Activated CD4-positive, alpha-beta T cell treated with anti-CD3 and anti-CD28 coated beads, Interleukin-2, amount 10 ng/mL, durations not matched to agents 7 days and 5 days (primary cell): ENCODE measurements at regions not wholly inside any gene's neighbourhood (a gene's known extent, or its start where the extent isn't known, plus 50 kb on each side); places are given as distances from the start of the nearest gene placed in this dataset.

Experiments
- CTCF ChIA-PET: fragments of 350-600 bp; sonication (Branson Sonifier 250); formaldehyde crosslinking; loops from one replicate; lab custom pipeline; 2021; ENCODE audit warnings: antibody characterized with exemption; lab: Charles Lee
- POLR2A ChIA-PET: fragments of 350-600 bp; sonication (Branson Sonifier 250); formaldehyde crosslinking; loops from one replicate; lab custom pipeline; 2021; ENCODE audit warnings: antibody characterized with exemption; lab: Charles Lee
- DNase-seq: peaks from one replicate; pipeline ENCODE4 v3.0.0-alpha.2; 2020
- H3K27ac Mint-ChIP-seq: one replicate; pipeline ENCODE4 v1.8.0; 2021; ENCODE audit warnings: mild to moderate bottlenecking, moderate library complexity, mixed read lengths
- H3K27me3 Mint-ChIP-seq: one replicate; pipeline ENCODE4 v1.8.0; 2021; ENCODE audit warnings: mixed read lengths
- H3K36me3 Mint-ChIP-seq: one replicate; pipeline ENCODE4 v1.8.0; 2021; ENCODE audit warnings: low read depth, mixed read lengths
- H3K4me1 Mint-ChIP-seq: one replicate; pipeline ENCODE4 v1.8.0; 2021; ENCODE audit warnings: mixed read lengths
- H3K4me3 Mint-ChIP-seq: one replicate; pipeline ENCODE4 v1.8.0; 2021; ENCODE audit warnings: mild to moderate bottlenecking, moderate library complexity, mixed read lengths
- H3K9me3 Mint-ChIP-seq: one replicate; pipeline ENCODE4 v1.8.0; 2021; ENCODE audit warnings: mixed read lengths

DNA sequence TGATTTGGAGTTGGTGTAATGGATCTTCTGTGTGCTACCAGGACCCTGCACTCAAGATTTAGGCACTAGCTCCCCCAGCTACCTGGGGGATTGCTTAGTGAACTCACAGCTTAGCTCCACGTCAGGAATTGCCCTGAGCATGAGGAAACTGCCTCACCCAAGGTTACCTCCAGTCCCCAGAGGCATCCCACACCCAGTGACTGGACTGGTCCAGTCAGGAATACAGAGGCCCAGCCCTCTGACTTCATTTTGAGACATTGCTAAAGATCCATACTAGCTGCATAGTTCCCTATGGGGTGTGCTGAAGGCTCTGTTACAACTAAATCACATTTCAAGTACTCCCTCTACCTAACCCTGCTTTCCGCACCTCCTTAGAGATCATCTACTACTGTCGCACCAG lies 364.7 kb downstream of the EFNA5 start:
- peaks cover 1% of the 10 kb centered on the region for H3K27me3 Mint-ChIP-seq
- H3K4me3 Mint-ChIP-seq = no peak overlapping the region

DNA sequence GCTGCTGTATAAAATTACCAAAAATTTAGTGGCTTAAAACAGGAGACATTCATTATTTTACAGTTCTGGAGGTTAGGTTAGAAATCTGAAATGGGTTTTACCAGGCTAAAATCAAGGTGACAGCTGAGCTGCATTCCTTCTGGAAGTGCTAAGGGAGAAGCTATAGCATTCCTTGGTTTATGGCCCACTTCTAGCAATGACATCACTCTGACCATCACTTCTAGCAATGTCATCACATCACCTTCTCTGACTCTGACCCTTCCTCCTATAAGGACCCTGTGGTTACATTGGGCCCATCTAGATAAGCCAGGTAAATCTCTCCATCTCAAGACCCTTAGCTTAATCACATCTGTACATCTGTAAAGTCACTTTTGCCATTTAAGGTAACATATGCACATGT lies 366.1 kb downstream of the EFNA5 start:
- H3K4me1 Mint-ChIP-seq = no peaks in the 10 kb centered on the region
- H3K27ac Mint-ChIP-seq = no peak overlapping the region
- no peaks in the 10 kb centered on the region for H3K9me3 Mint-ChIP-seq
- H3K4me3 Mint-ChIP-seq = no peak overlapping the region
- ChIA-PET POLR2A (no interaction called here), CTCF (no interaction called here)
- H3K36me3 Mint-ChIP-seq = no peaks in the 10 kb centered on the region
- no peak for DNase-seq
- H3K27me3 Mint-ChIP-seq = peaks cover 2% of the 10 kb centered on the region

More for the DNA sequence above, 364.7 kb downstream of the EFNA5 start:
- Mint-ChIP-seq H3K36me3 (no peaks in the 10 kb centered on the region), H3K4me1 (no peaks in the 10 kb centered on the region), H3K9me3 (no peaks in the 10 kb centered on the region), H3K27ac (no peak overlapping the region)
- no peak for DNase-seq
- ChIA-PET POLR2A (no interaction called here), CTCF (no interaction called here)

DNA sequence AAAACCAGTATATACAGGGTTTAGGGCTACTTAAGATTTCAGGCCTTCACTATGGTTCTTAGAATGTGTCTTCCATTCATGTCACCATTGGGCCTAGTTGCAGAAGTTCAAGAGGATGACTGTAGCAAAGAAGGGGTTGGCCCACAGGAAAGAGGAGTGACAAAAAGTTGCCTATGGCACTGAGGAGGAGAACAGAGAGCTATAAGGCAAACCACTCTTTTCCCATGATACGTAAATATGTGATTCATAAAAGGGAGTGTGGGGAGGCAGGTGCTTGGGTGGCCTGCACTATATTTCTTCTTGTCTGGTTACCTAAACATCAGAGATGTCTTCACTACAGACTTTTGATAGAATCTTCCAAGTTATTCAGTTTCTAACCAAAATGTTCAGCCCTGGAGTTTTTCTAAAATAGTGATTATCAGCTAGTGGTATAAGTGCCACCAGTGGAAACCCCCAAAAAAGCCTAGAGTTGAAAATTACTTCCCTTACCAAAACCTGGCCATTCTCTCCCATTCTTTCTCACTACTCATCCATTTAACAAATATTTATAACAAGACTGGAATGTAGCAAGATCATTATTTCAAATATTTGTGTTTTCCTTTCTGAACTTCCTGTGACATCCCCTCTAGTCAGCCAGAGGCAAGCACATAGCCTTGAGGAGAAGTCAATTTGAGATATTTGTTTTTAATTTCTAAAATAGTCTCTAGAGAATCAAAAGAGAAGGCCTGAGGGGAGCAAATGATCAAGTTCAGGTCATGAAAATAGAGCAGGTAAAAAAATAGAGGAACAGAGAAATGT lies 367.4 kb downstream of the EFNA5 start:
- Mint-ChIP-seq H3K27me3 (peaks cover 2% of the 10 kb centered on the region), H3K36me3 (no peaks in the 10 kb centered on the region), H3K4me1 (no peaks in the 10 kb centered on the region), H3K4me3 (no peak overlapping the region), H3K9me3 (no peaks in the 10 kb centered on the region), H3K27ac (no peak overlapping the region)
- ChIA-PET CTCF (no interaction called here), POLR2A (no interaction called here)
- DNase-seq = no peak

DNA sequence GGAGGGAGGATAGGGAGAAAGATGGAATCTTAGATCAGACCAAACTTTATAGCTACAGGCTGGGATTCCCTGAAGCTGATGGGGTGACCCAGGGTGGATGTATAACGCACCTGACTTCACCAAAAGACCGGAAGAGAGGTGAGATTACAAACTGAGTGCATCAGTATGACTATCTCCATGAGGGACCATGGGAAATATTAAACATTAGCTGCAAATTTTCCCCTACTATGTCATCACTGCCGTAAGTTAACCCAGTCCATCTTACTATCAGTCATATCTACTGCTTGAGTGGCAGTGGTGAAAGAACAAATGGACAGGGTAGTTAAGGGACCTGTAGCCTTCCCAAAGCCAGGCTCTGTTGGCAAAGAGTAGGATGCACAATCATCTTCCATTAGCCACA lies 368.3 kb downstream of the EFNA5 start:
- H3K27me3 Mint-ChIP-seq = peaks cover 8% of the 10 kb centered on the region
- ChIA-PET CTCF (no interaction called here), POLR2A (no interaction called here)
- H3K36me3 Mint-ChIP-seq = no peaks in the 10 kb centered on the region
- H3K4me1 Mint-ChIP-seq = peaks cover 2% of the 10 kb centered on the region
- no peaks in the 10 kb centered on the region for H3K9me3 Mint-ChIP-seq
- no peak overlapping the region for H3K27ac Mint-ChIP-seq
- no peak for DNase-seq
- no peak overlapping the region for H3K4me3 Mint-ChIP-seq

DNA sequence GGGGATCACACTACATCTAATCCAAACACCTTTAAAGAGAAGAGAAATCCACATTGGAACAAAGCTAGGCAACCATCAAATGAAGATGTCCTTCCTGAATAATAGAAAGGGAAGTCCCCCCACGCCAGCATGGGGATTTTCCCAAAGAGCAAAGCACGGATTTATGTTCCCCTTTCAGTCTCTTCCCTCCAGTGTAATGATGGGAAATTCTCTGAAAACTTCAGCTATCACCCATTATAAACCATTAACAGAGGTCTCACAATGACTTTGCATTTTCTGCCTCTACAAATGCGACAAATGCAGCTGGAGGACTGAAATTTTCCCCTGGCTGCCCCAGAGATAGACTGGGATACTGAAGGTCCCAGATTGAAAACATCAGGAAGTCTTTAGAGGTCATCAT lies 368.7 kb downstream of the EFNA5 start:
- POLR2A ChIA-PET = no interaction called here

DNA sequence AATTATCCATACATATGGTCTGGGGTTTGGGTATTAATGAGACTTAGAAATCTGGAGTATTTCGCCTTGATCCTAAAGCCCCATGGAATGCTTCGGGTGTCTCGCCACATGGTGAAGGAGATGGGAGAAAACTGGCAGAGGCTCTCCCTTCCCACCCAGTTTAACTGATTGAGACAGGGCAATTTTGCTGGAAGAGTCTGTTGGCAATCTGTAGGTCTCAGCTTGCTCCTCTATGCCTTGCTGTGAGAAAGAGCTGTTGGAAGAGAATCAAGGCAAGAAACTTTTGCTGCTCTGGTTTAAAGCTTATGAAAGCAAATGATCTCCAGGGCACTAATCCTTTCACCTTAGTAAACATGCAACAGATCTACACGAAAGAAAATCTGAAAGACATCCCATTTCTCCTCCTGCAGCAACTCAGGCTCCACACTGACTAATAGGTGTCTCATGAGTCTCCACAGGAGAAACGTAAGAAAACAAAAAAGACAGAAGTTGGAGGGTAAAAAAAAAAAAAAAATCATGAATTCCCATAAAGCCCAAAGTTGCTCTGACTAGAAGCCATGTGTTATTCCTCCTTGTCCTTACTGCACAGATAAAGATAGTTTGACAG lies 369.9 kb downstream of the EFNA5 start:
- no peak for DNase-seq
- Mint-ChIP-seq H3K36me3 (no peaks in the 10 kb centered on the region), H3K27ac (no peak overlapping the region), H3K4me3 (no peak overlapping the region), H3K4me1 (peaks cover 10% of the 10 kb centered on the region), H3K9me3 (no peaks in the 10 kb centered on the region), H3K27me3 (peaks cover 12% of the 10 kb centered on the region)
- ChIA-PET POLR2A (no interaction called here), CTCF (no interaction called here)

More for the DNA sequence above, 368.7 kb downstream of the EFNA5 start:
- Mint-ChIP-seq H3K9me3 (no peaks in the 10 kb centered on the region), H3K36me3 (no peaks in the 10 kb centered on the region), H3K4me3 (no peak overlapping the region), H3K27me3 (peaks cover 10% of the 10 kb centered on the region), H3K27ac (no peak overlapping the region), H3K4me1 (peaks cover 2% of the 10 kb centered on the region)
- CTCF ChIA-PET = no interaction called here
- no peak for DNase-seq

DNA sequence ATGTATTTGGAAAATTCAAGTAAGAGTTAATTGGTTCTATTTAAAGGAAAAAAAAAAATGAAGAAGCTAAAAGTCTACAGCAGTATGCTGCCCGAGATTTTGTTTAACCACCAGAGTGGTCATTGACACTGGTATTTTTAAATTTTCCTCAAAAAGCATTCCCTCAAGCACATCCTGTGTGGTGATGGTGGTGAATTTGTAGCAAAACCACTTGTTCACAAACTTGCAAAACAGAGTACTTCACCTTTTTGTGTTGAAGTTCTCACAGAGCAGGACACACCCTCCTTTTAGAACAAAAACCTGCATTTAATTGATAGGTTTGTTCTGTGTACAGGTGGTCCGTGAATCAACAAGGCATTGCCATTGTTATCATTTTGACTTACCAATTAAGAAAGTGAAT lies 374.2 kb downstream of the EFNA5 start:
- Mint-ChIP-seq H3K27me3 (peaks cover 14% of the 10 kb centered on the region), H3K27ac (no peak overlapping the region), H3K9me3 (no peaks in the 10 kb centered on the region), H3K4me3 (no peak overlapping the region), H3K4me1 (peaks cover 13% of the 10 kb centered on the region), H3K36me3 (no peaks in the 10 kb centered on the region)
- ChIA-PET POLR2A (no interaction called here), CTCF (no interaction called here)
- peak; percentile 6 for DNase-seq

DNA sequence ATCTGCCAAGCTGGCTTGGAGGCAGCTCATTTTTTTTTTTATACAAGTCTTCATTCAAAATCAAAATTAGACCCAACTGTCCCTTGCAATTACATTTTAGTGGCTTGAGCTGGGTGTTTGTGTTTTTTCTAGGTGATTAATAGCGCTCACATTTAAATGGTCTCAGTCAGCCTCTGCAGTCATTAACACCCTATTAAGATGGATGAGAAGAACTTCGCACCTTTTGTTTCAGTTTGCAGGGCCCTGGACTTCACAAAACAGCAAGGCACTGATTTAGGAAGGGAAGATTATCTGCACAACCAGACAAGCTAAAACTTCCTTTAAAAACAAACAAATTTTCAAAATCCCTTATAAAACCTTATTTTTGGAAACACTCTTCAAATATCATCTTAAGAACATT lies 374.8 kb downstream of the EFNA5 start:
- ChIA-PET CTCF (interaction anchor here (0.6 kb wide), 1 partner anchor 617 kb away, joined by 3 read pairs; no protein-coding TSS in a partner anchor), POLR2A (no interaction called here)
- Mint-ChIP-seq H3K27ac (no peak overlapping the region), H3K4me1 (peaks cover 13% of the 10 kb centered on the region), H3K36me3 (no peaks in the 10 kb centered on the region), H3K27me3 (peaks cover 12% of the 10 kb centered on the region), H3K9me3 (no peaks in the 10 kb centered on the region), H3K4me3 (no peak overlapping the region)
- DNase-seq = no peak

DNA sequence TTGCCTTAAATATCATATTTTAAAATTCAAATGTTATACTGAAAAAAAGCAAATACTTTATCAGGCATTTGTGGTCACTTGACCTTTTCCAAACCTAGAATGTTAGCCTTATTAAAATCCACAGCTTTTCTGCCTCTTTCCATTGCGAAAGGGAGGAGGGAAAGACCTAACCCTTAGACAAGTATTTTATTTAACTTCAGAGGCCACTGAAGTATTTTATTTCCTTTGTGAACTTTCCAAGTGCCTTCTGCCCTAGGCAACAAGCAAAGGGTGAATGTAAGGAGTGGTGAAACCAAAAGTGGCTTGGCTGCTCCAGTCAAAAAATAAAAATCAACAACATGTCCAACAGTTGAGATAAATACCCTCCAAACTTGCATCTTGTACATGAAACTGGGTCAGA lies 376.1 kb downstream of the EFNA5 start:
- ChIA-PET POLR2A (no interaction called here), CTCF (no interaction called here)

DNA sequence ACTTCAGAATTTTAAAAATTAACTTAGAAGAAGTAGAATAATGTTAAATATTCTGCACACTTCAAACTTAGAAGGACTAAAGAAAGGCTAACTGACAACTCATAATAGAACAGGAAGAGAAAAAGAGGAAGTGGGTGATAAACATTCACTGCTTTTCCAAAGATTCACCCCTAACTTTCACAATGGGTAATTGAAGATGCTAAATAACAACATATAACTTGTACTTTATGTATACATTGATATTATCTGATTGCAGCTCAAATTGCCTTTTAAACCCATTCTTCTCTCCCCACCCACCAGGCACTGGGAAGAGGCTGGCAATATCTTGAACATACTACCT lies 376.6 kb downstream of the EFNA5 start:
- no peaks in the 10 kb centered on the region for H3K9me3 Mint-ChIP-seq
- no peak overlapping the region for H3K4me3 Mint-ChIP-seq
- H3K27ac Mint-ChIP-seq = no peak overlapping the region
- no peak for DNase-seq
- peaks cover 17% of the 10 kb centered on the region for H3K4me1 Mint-ChIP-seq
- POLR2A ChIA-PET = no interaction called here
- CTCF ChIA-PET = no interaction called here
- peaks cover 12% of the 10 kb centered on the region for H3K27me3 Mint-ChIP-seq
- H3K36me3 Mint-ChIP-seq = no peaks in the 10 kb centered on the region

More for the DNA sequence above, 376.1 kb downstream of the EFNA5 start:
- DNase-seq = no peak
- Mint-ChIP-seq H3K27ac (no peak overlapping the region), H3K27me3 (peaks cover 12% of the 10 kb centered on the region), H3K36me3 (no peaks in the 10 kb centered on the region), H3K4me3 (no peak overlapping the region), H3K9me3 (no peaks in the 10 kb centered on the region), H3K4me1 (peaks cover 13% of the 10 kb centered on the region)

DNA sequence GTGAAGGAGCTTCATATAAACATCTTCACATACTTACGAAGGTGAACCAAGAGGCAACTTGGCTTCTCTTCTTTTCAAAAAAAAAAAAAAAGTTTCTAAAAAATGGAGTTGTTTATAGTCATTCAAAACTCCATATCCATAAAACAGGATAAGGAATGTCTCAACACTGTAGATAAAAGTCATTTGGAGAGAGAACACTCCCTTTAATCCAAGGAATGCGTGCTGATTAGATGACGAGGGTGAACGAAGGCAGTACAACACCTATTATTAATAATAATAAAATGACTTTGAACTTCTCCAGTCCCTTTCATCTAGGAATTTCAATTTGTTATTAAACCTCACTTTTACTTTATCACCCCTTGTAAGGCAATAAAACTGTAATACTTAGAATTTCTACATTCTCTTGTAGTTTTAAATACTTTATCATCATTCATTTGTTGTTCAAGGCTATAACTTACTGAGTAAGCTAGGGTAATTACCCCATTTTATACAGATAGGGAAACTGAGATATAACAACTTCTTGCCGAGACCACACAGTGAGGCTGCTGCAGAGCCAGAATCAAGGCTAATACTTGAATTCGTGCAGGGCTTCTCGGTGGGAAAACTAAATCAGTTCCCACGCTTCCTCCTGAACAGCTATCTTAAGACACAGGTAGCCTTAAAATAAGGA lies 377.1 kb downstream of the EFNA5 start:
- CTCF ChIA-PET = no interaction called here
- no peak overlapping the region for H3K4me3 Mint-ChIP-seq

DNA sequence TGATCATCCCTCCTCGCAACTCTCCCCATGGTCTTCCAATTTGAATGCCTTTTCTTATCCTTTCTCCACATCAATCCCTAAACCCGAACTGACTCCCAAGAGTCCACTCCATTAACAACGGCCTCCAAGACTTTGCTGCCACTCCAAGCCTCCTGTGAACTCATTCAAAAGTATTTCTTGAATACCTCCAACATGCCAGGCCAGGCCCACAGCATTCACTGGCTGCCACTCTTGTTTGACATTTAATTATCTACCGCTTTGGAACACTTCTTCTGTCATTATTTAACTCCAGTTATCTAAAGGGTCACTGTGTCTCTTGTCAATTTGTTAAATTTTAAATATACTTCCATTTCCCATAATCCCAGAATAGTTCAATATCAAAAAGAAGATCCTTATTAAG lies 378.9 kb downstream of the EFNA5 start:
- peaks cover 20% of the 10 kb centered on the region for H3K4me1 Mint-ChIP-seq
- DNase-seq = no peak
- ChIA-PET CTCF (no interaction called here), POLR2A (no interaction called here)
- no peak overlapping the region for H3K4me3 Mint-ChIP-seq
- H3K36me3 Mint-ChIP-seq = no peaks in the 10 kb centered on the region
- H3K9me3 Mint-ChIP-seq = no peaks in the 10 kb centered on the region
- peaks cover 6% of the 10 kb centered on the region for H3K27me3 Mint-ChIP-seq
- no peak overlapping the region for H3K27ac Mint-ChIP-seq

More for the DNA sequence above, 377.1 kb downstream of the EFNA5 start:
- H3K27me3 Mint-ChIP-seq = peaks cover 15% of the 10 kb centered on the region
- H3K27ac Mint-ChIP-seq = no peak overlapping the region
- no peaks in the 10 kb centered on the region for H3K36me3 Mint-ChIP-seq
- H3K4me1 Mint-ChIP-seq = peaks cover 19% of the 10 kb centered on the region
- H3K9me3 Mint-ChIP-seq = no peaks in the 10 kb centered on the region
- no peak for DNase-seq
- POLR2A ChIA-PET = no interaction called here

DNA sequence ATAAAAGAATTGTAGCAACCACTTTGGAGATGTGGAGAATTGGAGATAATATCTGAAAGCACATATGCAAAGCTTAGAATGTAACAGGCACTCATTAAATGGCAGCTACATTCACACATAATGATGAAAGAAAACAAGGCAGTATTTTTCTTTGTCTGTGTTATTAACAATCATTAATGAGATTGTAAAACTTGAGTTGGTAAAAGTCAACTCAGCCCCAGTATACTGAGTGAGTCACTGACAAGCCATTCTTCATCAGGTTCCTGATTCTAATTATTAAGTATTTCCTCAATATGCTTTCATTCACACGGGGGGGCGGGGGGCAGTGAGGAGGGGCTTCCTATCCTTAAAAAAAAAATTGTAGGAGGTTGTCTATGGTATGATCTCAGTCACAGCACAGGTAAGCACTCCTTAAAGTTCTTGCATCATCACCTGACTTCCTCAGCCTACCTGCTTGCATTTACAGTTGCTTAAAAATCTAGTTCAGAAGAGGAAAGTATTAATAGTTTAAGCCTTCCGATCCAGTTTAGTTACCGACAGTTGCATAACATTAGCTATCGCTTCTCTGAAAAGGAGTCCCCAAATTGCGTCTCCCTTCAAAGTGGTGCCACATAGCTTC lies 379.8 kb downstream of the EFNA5 start:
- CTCF ChIA-PET = no interaction called here
- POLR2A ChIA-PET = no interaction called here
- no peaks in the 10 kb centered on the region for H3K9me3 Mint-ChIP-seq

More for the DNA sequence above, 379.8 kb downstream of the EFNA5 start:
- no peaks in the 10 kb centered on the region for H3K36me3 Mint-ChIP-seq
- H3K27me3 Mint-ChIP-seq = peaks cover 5% of the 10 kb centered on the region
- H3K27ac Mint-ChIP-seq = no peak overlapping the region
- DNase-seq = no peak
- peaks cover 13% of the 10 kb centered on the region for H3K4me1 Mint-ChIP-seq
- H3K4me3 Mint-ChIP-seq = no peak overlapping the region
